AG10803 (cell line): ENCODE measurements at regions not wholly inside any gene's neighbourhood (a gene's known extent, or its start where the extent isn't known, plus 50 kb on each side); places are given as distances from the start of the nearest gene placed in this dataset.
A peak's percentile ranks its signal among the peaks of the same experiment; 100 is the strongest.

Experiments used
- DNase-seq: peaks from one replicate; pipeline ENCODE4 v3.0.0; 2010; ENCODE audit warnings: low read depth
- H3K4me3 ChIP-seq: 2 replicates; pipeline ENCODE4 v1.5.1; 2011; ENCODE audit warnings: mild to moderate bottlenecking, low read length, control low read depth
- TF ChIP-seq, protein P1 (sequence below): conservative IDR thresholded peaks from 2 replicates; pipeline ENCODE4 v1.5.1; 2011; ENCODE audit warnings: mild to moderate bottlenecking, low read length, control low read depth, inconsistent platforms

DNA sequence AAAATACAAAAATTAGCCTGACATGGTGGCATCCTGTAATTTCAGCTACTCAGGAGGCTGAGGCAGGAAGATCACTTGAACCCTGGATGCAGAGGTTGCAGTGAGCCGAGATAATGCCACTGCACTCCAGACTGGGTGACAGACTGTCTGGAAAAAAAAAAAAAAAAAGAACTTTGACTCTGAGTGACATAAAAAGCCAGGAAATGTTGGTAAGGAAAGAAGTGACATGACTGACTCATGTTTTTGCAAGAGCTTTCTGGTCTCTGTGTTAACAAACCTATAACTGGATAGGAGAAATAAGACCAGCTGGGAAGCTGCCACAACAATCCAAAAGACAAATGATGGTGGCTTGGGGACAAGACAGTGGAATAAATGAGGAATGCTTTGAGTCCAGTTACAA, 272.1 kb downstream of the HINT1 start:
- H3K4me3 ChIP-seq: no peak overlapping the region
- TF ChIP-seq, protein P1, sequence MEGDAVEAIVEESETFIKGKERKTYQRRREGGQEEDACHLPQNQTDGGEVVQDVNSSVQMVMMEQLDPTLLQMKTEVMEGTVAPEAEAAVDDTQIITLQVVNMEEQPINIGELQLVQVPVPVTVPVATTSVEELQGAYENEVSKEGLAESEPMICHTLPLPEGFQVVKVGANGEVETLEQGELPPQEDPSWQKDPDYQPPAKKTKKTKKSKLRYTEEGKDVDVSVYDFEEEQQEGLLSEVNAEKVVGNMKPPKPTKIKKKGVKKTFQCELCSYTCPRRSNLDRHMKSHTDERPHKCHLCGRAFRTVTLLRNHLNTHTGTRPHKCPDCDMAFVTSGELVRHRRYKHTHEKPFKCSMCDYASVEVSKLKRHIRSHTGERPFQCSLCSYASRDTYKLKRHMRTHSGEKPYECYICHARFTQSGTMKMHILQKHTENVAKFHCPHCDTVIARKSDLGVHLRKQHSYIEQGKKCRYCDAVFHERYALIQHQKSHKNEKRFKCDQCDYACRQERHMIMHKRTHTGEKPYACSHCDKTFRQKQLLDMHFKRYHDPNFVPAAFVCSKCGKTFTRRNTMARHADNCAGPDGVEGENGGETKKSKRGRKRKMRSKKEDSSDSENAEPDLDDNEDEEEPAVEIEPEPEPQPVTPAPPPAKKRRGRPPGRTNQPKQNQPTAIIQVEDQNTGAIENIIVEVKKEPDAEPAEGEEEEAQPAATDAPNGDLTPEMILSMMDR: no peak
- DNase-seq: no peak

DNA sequence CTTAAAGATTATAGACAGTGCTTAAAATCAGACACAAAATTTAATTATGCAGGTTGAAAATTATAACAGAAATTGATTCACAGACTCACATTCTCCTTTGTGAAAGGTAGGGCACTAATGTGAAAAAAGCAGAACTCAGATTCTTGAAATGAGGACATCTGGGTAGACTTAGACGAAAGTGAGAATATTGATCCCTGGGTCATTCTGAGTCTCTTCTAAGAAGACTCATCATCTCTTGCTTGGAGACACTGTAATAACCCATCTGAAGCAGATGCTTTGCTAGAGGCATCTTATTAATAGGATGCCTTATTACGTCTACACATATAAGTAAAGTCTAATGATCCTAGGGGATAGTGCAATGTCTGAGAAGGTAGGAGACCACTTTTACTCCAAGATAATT, 274.4 kb downstream of the HINT1 start:
- H3K4me3 ChIP-seq: no peak overlapping the region
- DNase-seq: no peak
- TF ChIP-seq, protein P1: no peak

DNA sequence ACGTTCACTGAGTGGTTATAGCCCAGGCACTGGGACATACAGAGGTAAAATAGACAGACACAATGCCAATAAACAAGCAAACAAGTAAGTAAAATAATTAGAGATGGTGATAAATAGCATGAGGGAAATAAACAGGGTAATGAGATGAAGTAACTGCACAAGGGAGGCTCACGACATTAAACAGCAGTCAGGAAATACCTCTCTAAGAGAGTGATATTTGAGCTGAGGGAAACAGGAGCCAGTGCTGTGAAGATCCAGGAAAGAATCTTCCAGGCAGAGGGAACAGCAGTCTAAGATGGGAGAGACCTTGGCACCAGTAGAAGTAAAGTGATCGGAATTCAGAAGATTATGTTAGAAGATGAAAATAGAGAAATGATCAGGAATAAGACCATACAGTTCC, 279.4 kb downstream of the HINT1 start:
- DNase-seq: no peak
- TF ChIP-seq, protein P1: no peak
- no peak overlapping the region for H3K4me3 ChIP-seq

DNA sequence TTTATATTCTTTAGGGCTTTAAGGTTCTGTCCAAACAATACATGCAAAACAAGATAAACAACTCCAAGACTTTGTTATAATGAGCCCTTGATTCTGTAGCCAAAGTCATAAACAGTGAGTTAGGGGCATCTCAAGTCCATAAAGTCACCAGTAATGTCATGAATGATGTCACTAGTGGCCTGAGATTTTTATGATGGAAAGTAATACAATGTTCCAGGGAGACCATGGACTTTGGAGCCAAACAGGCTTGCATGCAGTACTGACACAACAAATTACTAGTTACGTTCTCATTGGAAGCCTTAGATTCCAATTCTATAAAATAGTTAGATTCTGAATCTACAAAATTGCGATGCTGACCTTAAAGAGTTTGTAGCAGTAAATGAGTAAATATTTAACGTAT, 280.0 kb downstream of the HINT1 start:
- TF ChIP-seq, protein P1: no peak
- H3K4me3 ChIP-seq: no peak overlapping the region
- no peak for DNase-seq

DNA sequence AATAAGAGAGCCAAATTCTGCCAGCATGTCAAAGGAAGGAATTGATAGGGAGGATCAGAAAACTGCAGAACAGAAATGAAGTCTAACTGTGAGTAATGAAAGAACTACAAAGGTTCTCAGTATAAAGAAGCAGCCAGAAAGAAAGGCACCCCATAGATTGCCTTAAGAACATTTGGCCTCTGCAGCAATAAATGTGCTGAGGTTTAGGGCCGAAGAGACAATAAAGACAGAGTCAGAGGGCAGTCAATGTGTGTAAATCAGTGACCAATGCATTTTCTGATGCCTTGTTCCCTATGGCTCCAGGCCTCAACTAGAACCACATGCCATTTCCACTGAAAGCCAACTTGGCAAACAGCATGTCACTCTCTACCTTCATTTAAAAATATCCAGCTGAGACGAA, 281.0 kb downstream of the HINT1 start:
- DNase-seq: no peak
- H3K4me3 ChIP-seq: no peak overlapping the region
- TF ChIP-seq, protein P1: no peak

DNA sequence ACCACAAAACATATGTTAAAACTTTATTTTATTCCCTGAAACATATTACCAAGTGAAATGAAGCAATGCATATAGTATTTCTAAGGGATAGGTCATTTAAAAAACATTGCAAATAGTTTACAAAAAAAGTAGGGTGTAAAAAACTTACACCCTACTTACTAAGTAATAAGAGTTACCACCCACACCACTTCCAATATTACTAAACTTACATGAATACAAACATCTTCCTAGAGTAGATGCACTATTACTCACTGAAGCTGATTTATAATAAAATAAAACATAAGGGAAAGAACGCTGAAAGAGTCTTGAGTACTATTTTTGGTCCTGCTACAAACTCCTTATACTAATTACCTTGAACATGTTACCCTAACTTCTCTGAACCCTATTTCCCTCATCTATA, 289.4 kb downstream of the HINT1 start:
- no peak overlapping the region for H3K4me3 ChIP-seq
- peak; percentile 12 for DNase-seq
- TF ChIP-seq, protein P1: no peak

DNA sequence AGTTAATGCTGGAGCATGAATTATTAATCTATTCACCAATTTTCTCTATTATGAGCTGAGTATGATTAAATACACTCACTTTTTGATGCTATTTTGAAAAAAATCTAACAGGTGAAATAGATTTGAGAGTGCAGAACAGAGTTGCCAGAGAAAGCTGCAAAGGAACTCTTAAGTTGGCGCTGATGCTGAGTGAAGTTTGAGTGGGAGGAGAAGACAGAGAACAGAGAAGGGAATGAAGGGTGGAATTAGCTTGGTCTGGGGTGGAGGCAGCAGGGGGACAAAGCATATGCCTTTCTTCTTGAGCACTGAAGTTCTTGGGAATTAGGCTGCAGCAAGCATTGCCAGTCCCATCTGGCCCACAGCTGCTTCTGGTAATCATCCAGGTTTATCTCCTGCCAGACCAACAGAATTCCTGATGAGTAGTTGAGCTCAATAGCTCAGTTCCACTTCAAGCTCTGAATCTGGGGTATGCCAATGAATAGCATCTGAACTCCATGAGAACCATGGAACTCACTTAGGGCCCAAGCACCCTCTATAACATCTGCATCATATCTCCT, 290.1 kb downstream of the HINT1 start:
- TF ChIP-seq, protein P1: 0 out of 2 replicates have a peak, but pooled peaks have one; percentile 4
- no peak overlapping the region for H3K4me3 ChIP-seq
- peak; percentile 95 for DNase-seq
